Testis (tissue), 2 donors: ENCODE measurements at regions not wholly inside any gene's neighbourhood (a gene's known extent, or its start where the extent isn't known, plus 50 kb on each side); places are given as distances from the start of the nearest gene placed in this dataset.

Experiments
- DNase-seq: peaks from one replicate; pipeline ENCODE4 v3.0.0-alpha.2; 2019
- H3K27ac ChIP-seq, 2 donors: fragments of 200-600 bp; sonication (generic); one replicate each; pipeline ENCODE4 v1.5.1; 2019
- H3K27me3 ChIP-seq: fragments of 200-600 bp; sonication (generic); one replicate; pipeline ENCODE4 v1.5.1; 2019
- H3K36me3 ChIP-seq: fragments of 200-600 bp; sonication (generic); one replicate; pipeline ENCODE4 v1.5.1; 2017; ENCODE audit warnings: low read depth; ENCODE audit errors: missing control alignments
- H3K4me1 ChIP-seq: fragments of 200-600 bp; sonication (generic); one replicate; pipeline ENCODE4 v1.5.1; 2019
- H3K4me3 ChIP-seq, 2 donors: fragments of 200-600 bp; sonication (generic); one replicate each; pipeline ENCODE4 v1.5.1; 2017 to 2019
- H3K9me3 ChIP-seq: fragments of 200-600 bp; sonication (generic); one replicate; pipeline ENCODE4 v1.5.1; 2017
- CTCF ChIP-seq, 3 experiments: fragments of 450-650 bp in 2 of 3; fragments of 200-600 bp in 1 of 3; sonication (generic) in 1 of 3; IDR thresholded peaks; one replicate each; pipeline ENCODE4 v1.5.1; 2016 to 2019; ENCODE audit warnings: antibody characterized with exemption in 3 of 3, mild to moderate bottlenecking in 2 of 3, moderate library complexity in 1 of 3
- POLR2A ChIP-seq: fragments of 450-650 bp; IDR thresholded peaks from one replicate; pipeline ENCODE4 v1.6.1; 2017; ENCODE audit warnings: antibody characterized with exemption, mild to moderate bottlenecking, moderate library complexity
- WGBS, 2 donors: methylation state at CpG; one replicate each; pipeline ENCODE4 v1.1.5; 2018; 5-methylcytosine and 5-hydroxymethylcytosine counted together
- intact Hi-C: fragments of 100-400 bp; cut with DNase I; formaldehyde crosslinking; loops from one replicate; pipeline ENCODE4 v1.15.1; 2023; ENCODE audit warnings: low total_unique reads

GRCh38 chr6:19734061-19734460 lies 103.1 kb upstream of the ID4 start:
- Histone ChIP-seq H3K4me1 (no peaks in the 10 kb centered on the region), H3K4me3 (no peak overlapping the region), H3K36me3 (no peaks in the 10 kb centered on the region), H3K9me3 (no peaks in the 10 kb centered on the region), H3K27ac (no peak overlapping the region), H3K27me3 (no peaks in the 10 kb centered on the region)
- WGBS, 2 donors: 92 to 96% methylated on average over 15 of the region's 15 CpGs
- DNase-seq: no peak
- TF ChIP-seq POLR2A (no peak), CTCF (IDR thresholded peaks at IDR 0.05) (no peak)
- intact Hi-C loops: no loop called here

- intact Hi-C loops: no loop called here
- WGBS, 2 donors: 55 to 69% methylated on average over 2 of the region's 2 CpGs
Measured at GRCh38 chr6:19734519-19734918, 102.7 kb upstream of the ID4 start.

GRCh38 chr6:19736066-19736465 lies 101.1 kb upstream of the ID4 start:
- DNase-seq: no peak
- Histone ChIP-seq H3K36me3 (no peaks in the 10 kb centered on the region), H3K4me3 (no peak overlapping the region), H3K27me3 (no peaks in the 10 kb centered on the region), H3K4me1 (no peaks in the 10 kb centered on the region), H3K27ac (no peak overlapping the region), H3K9me3 (no peaks in the 10 kb centered on the region)
- intact Hi-C loops: no loop called here
- TF ChIP-seq POLR2A (no peak), CTCF (IDR thresholded peaks at IDR 0.05) (no peak)
- WGBS, 2 donors: 80 to 84% methylated on average over 4 of the region's 4 CpGs

More at GRCh38 chr6:19734519-19734918, 102.7 kb upstream of the ID4 start:
- DNase-seq: no peak
- H3K4me3 ChIP-seq: no peak overlapping the region
- H3K36me3 ChIP-seq: no peaks in the 10 kb centered on the region
- no peaks in the 10 kb centered on the region for H3K9me3 ChIP-seq
- no peaks in the 10 kb centered on the region for H3K27me3 ChIP-seq
- TF ChIP-seq POLR2A (no peak), CTCF (IDR thresholded peaks at IDR 0.05) (no peak)
- no peaks in the 10 kb centered on the region for H3K4me1 ChIP-seq
- no peak overlapping the region for H3K27ac ChIP-seq

- H3K9me3 ChIP-seq: no peaks in the 10 kb centered on the region
- TF ChIP-seq POLR2A (no peak), CTCF (IDR thresholded peaks at IDR 0.05) (no peak)
- H3K36me3 ChIP-seq: no peaks in the 10 kb centered on the region
- WGBS, 2 donors: 76 to 94% methylated on average over 1 of the region's 1 CpG
- no peak for DNase-seq
- intact Hi-C loops: no loop called here
- H3K27me3 ChIP-seq: no peaks in the 10 kb centered on the region
- H3K4me1 ChIP-seq: no peaks in the 10 kb centered on the region
- no peak overlapping the region for H3K27ac ChIP-seq
- no peak overlapping the region for H3K4me3 ChIP-seq
Measured at GRCh38 chr6:19738010-19738409, 99.2 kb upstream of the ID4 start.

- intact Hi-C loops: no loop called here
- no peaks in the 10 kb centered on the region for H3K9me3 ChIP-seq
- H3K4me1 ChIP-seq: no peaks in the 10 kb centered on the region
- DNase-seq: no peak
- 88 to 95% methylated on average over 7 of the region's 7 CpGs for WGBS, 2 donors
- TF ChIP-seq POLR2A (no peak), CTCF (IDR thresholded peaks at IDR 0.05) (no peak)
- no peak overlapping the region for H3K27ac ChIP-seq
- H3K4me3 ChIP-seq: no peak overlapping the region
- H3K27me3 ChIP-seq: no peaks in the 10 kb centered on the region
- H3K36me3 ChIP-seq: no peaks in the 10 kb centered on the region
Measured at GRCh38 chr6:19749722-19750121, 87.4 kb upstream of the ID4 start.
